Esophagus muscularis mucosa (tissue), 4 donors: ENCODE measurements at regions not wholly inside any gene's neighbourhood (a gene's known extent, or its start where the extent isn't known, plus 50 kb on each side); places are given as distances from the start of the nearest gene placed in this dataset.

Source experiments
- DNase-seq: peaks from one replicate; pipeline ENCODE4 v3.0.0-alpha.2; 2017; ENCODE audit errors: extremely low spot score
- H3K27ac ChIP-seq, 4 donors: fragments of 200-600 bp; sonication (generic); replicated peaks in 1 of 4; 1 replicate in 3 of 4; 2 replicates in 1 of 4; pipeline ENCODE4 v1.5.1; 2016 to 2019; ENCODE audit warnings: mild to moderate bottlenecking in 1 of 4
- H3K27me3 ChIP-seq, 4 donors: fragments of 200-600 bp; sonication (generic); one replicate each; pipeline versions ENCODE4 v1.5.1 to v1.6.0; 2016 to 2019
- H3K36me3 ChIP-seq, 4 donors: fragments of 200-600 bp; sonication (generic); one replicate each; pipeline ENCODE4 v1.5.1; 2016 to 2019
- H3K4me1 ChIP-seq, 4 donors: fragments of 200-600 bp; sonication (generic); one replicate each; pipeline ENCODE4 v1.5.1; 2016 to 2019
- H3K4me3 ChIP-seq, 4 donors: fragments of 200-600 bp; sonication (generic); 1 replicate in 2 of 4; 2 replicates in 2 of 4; pipeline ENCODE4 v1.5.1; 2016 to 2019; ENCODE audit warnings: mild to moderate bottlenecking in 4 of 4, moderate library complexity in 1 of 4
- H3K9me3 ChIP-seq, 4 donors: fragments of 200-600 bp; sonication (generic); 1 replicate in 3 of 4; 2 replicates in 1 of 4; pipeline ENCODE4 v1.5.1; 2016 to 2019
- CTCF ChIP-seq, 3 experiments: fragments of 200-600 bp in 2 of 3; fragments of 450-650 bp in 1 of 3; sonication (generic) in 2 of 3; IDR thresholded peaks; one replicate each; pipeline ENCODE4 v1.5.1; 2017 to 2019; ENCODE audit warnings: antibody characterized with exemption in 3 of 3, mild to moderate bottlenecking in 2 of 3, moderate library complexity in 1 of 3
- EP300 ChIP-seq: sonication (generic); formaldehyde crosslinking; IDR thresholded peaks from one replicate; pipeline ENCODE4 v1.6.1; 2017; ENCODE audit warnings: antibody characterized with exemption
- POLR2A ChIP-seq: fragments of 450-650 bp; IDR thresholded peaks from one replicate; pipeline ENCODE4 v1.6.1; 2017; ENCODE audit warnings: antibody characterized with exemption, moderate library complexity, mild to moderate bottlenecking, low read depth
- POLR2AphosphoS5 ChIP-seq, 2 donors: sonication (generic); formaldehyde crosslinking; IDR thresholded peaks; one replicate each; pipeline ENCODE4 v1.6.1; 2017; ENCODE audit warnings: antibody characterized with exemption in 2 of 2
- WGBS: methylation state at CpG from one replicate; pipeline ENCODE4 v1.1.5; 2018; 5-methylcytosine and 5-hydroxymethylcytosine counted together
- intact Hi-C: fragments of 100-400 bp; cut with DNase I; formaldehyde crosslinking; loops from one replicate; pipeline ENCODE4 v1.15.1; 2023

- peaks cover 0 to 6% (median 3%) of the 10 kb centered on the region in 4 donors for H3K9me3 ChIP-seq
- TF ChIP-seq POLR2AphosphoS5 (IDR thresholded peaks at IDR 0.05) = no peak
- no peak for DNase-seq
- H3K27me3 ChIP-seq = no peaks in the 10 kb centered on the region
- WGBS = 64% methylated on average over 4 of the region's 4 CpGs
- no peaks in the 10 kb centered on the region for H3K36me3 ChIP-seq
- intact Hi-C loops = no loop called here
- no peak overlapping the region for H3K27ac ChIP-seq
- H3K4me1 ChIP-seq = no peaks in the 10 kb centered on the region
- H3K4me3 ChIP-seq = no peak overlapping the region
Observed at GRCh38 chr3:184440151-184440550, 60.3 kb downstream of the CHRD start.

DNA sequence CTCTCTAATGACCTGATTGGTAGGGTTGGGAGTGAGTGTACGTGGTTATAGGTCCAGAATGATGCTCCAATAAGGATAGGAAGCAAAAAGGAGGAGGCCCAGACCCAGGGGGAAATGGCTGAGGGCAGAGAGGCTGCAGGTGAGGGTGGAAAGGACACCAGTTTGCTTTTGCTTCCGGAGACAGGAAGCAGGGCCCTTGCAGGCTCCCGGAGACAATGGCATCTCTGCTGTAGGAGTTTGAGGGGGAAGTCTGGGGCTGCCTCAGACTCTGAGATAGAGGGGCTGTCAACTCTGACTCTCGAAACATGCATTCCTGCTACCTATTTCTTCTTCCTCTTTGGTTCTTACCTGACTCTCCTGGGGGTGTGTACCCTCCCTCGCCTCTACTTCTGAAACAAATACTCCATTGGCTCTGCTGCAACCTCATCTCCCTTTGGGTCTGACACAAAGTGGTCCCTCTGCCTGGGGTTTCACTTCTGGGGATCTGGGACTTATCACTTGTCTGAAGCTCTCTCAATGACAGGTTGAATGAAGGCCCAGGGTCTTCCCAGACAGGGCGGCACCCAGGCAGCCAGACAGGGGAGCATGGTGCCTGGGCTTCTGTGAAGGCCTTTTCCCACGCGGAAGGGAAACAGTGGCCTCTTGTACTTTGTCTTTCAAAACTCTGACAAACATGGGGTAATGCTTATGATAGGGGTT, 61.5 kb downstream of the CHRD start:
- H3K36me3 ChIP-seq = no peaks in the 10 kb centered on the region
- TF ChIP-seq POLR2A = no peak
- TF ChIP-seq EP300 = no peak
- no peak for TF ChIP-seq POLR2AphosphoS5 (IDR thresholded peaks at IDR 0.05)
- TF ChIP-seq CTCF (IDR thresholded peaks at IDR 0.05) = no peak
- WGBS = 64% methylated on average over 8 of the region's 8 CpGs
- no peak overlapping the region for H3K27ac ChIP-seq
- peak; percentile 78 for DNase-seq
- no peak overlapping the region for H3K4me3 ChIP-seq
- intact Hi-C loops = no loop called here
- no peaks in the 10 kb centered on the region for H3K4me1 ChIP-seq
- H3K9me3 ChIP-seq = peaks cover 0 to 6% (median 3%) of the 10 kb centered on the region in 4 donors
- H3K27me3 ChIP-seq = no peaks in the 10 kb centered on the region

DNA sequence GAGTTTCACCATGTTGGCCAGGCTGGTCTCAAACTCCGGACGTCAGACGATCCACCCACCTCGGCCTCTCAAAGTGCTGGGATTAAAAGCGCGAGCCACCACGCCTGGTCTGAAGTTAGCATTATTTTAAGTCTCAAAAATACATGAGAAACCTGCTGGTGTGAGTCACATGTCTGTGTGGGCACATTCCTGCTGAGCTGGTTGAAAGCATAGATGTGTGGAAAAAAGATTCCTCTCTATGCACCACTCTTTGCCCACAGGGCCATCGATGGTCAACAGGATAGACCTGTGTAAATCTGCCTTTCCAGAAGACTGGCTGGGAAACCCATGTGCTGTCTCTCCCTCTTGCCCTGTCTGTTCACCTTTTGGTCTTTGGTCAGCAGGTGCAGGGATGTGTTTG, 63.5 kb downstream of the CHRD start:
- intact Hi-C loops = no loop called here
- Histone ChIP-seq H3K4me1 (peaks cover 0 to 4% (median 0%) of the 10 kb centered on the region in 4 donors), H3K27me3 (no peaks in the 10 kb centered on the region), H3K27ac (no peak overlapping the region), H3K4me3 (no peak overlapping the region), H3K36me3 (no peaks in the 10 kb centered on the region), H3K9me3 (peaks cover 0 to 3% (median 2%) of the 10 kb centered on the region in 4 donors)
- WGBS = 96% methylated on average over 8 of the region's 8 CpGs
- peak; percentile 70 for DNase-seq
- TF ChIP-seq CTCF (IDR thresholded peaks at IDR 0.05) (no peak), POLR2A (no peak), POLR2AphosphoS5 (IDR thresholded peaks at IDR 0.05) (no peak), EP300 (no peak)

- H3K36me3 ChIP-seq = no peaks in the 10 kb centered on the region
- no peak for DNase-seq
- peaks cover 0 to 7% (median 0%) of the 10 kb centered on the region in 4 donors for H3K4me1 ChIP-seq
- no peaks in the 10 kb centered on the region for H3K27me3 ChIP-seq
- no peak overlapping the region for H3K27ac ChIP-seq
- intact Hi-C loops = no loop called here
- H3K9me3 ChIP-seq = no peaks in the 10 kb centered on the region
- TF ChIP-seq POLR2AphosphoS5 (IDR thresholded peaks at IDR 0.05) (no peak), CTCF (IDR thresholded peaks at IDR 0.05) (no peak), EP300 (no peak)
- H3K4me3 ChIP-seq = no peak overlapping the region
- 90% methylated on average over 5 of the region's 5 CpGs for WGBS
Observed at GRCh38 chr3:184443831-184444230, 64.0 kb downstream of the CHRD start.

- Histone ChIP-seq H3K4me3 (no peak overlapping the region), H3K4me1 (peaks cover 0 to 7% (median 0%) of the 10 kb centered on the region in 4 donors), H3K27me3 (no peaks in the 10 kb centered on the region), H3K9me3 (no peaks in the 10 kb centered on the region), H3K27ac (no peak overlapping the region), H3K36me3 (no peaks in the 10 kb centered on the region)
- TF ChIP-seq POLR2AphosphoS5 (IDR thresholded peaks at IDR 0.05) = peak in 1 of 2 donors; percentile 18
- no peak for TF ChIP-seq CTCF (IDR thresholded peaks at IDR 0.05)
- TF ChIP-seq POLR2A = no peak
- peak; percentile 85 for DNase-seq
- WGBS = 84% methylated on average over 5 of the region's 8 CpGs
- intact Hi-C loops = no loop called here
Observed at GRCh38 chr3:184448321-184449160, 68.7 kb downstream of the CHRD start.
